Glomerular visceral epithelial cell (primary cell): ENCODE measurements at regions not wholly inside any gene's neighbourhood (a gene's known extent, or its start where the extent isn't known, plus 50 kb on each side); places are given as distances from the start of the nearest gene placed in this dataset.

Experiments used
- DNase-seq: peaks from one replicate; pipeline ENCODE4 v3.0.0-alpha.2; 2016; ENCODE audit errors: extremely low spot score

DNA sequence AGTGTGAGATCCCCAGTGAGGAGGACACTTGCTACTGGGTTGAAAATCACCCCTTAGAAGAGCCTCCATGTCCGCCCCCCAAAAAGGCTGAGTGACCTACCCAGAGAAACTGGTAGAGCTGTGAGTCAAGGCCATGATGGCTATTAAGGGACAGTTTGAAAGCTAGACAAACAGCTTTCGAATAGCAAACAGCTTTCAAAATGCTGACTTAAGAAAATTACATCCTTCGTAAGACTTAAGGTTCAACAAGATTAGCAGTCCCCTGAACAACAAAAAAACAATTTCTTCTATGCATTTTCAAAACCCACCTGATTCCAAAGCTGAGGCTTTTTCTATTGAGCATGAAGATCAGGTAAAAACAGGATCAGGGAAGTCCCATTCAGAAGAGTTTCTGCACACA lies 269.7 kb upstream of the SOX2 start:
- no peak for DNase-seq

DNA sequence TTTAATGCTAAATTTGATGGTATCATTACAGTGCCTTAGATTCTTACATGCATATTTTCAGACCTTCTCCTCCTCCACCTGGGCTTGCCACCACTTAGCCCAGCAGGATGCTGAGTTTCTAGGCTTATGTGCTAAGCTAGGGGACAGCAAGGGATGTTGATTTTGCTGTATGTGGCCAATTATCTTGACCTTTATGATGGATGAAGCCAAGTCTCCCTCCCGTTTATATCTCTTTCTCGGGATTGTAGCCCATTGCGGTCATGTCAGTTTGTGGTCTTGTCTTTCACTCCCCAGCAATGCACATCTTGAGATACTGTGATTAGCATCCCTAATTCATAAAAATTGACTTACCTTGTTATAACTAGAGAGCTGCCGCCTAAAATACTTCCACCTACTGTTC lies 278.7 kb upstream of the SOX2 start:
- no peak for DNase-seq

DNA sequence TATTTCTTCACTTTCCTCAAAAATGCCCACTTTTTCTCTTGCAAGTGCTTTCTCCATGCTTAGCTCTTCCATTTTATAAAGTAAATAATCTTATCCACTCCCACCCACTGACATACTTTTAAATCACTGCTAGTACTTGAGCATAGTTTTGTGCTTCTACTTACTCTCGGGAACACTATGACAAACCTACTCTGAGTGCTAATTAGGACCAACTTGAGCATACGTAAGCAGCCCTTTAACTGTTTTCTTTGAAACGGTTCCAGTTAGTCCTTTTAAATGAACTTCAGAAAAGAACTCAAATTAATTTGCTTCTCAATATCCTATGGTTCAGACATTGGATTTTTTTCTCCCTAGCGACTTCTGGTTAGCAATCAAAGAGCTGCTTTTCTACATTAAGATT lies 280.0 kb upstream of the SOX2 start:
- DNase-seq, result no peak

DNA sequence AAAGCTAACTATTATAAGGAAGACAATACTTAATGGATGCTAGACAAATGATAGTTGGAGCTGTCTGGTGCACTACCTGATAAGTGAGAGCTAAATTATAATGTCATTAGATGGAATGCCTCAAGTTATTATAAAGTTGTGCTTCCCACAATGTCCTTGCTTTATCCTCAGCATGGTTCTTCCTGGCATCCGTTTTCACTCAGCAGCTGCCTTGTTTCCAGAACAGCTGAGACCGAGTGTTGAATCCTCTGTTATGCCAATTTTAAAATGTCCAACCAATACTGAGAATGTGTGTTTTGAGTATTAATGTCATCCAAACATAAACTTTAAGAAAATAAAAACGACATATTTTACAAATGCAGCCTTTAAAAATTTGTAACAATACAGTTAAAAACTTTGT lies 286.7 kb upstream of the SOX2 start:
- DNase-seq, result no peak

DNA sequence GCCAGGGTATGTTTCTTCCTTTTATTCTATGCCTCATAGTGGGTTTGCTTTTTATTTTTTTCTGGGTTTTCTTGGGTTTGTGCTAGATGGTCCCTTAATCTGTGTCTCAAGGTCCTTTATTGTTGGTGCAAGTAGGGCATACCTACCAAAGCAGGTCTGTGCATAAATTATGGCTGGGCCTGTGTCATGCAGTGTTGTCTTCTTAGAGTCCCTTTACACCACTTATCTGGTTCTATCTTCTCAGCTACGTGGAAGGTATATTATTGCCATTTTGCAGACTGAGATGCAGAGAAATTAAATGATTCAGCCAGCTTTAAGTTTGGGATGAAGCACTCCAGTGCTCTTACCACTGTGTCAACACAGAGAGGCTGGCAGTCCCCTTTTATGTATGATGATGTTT lies 293.5 kb upstream of the SOX2 start:
- DNase-seq, result no peak

DNA sequence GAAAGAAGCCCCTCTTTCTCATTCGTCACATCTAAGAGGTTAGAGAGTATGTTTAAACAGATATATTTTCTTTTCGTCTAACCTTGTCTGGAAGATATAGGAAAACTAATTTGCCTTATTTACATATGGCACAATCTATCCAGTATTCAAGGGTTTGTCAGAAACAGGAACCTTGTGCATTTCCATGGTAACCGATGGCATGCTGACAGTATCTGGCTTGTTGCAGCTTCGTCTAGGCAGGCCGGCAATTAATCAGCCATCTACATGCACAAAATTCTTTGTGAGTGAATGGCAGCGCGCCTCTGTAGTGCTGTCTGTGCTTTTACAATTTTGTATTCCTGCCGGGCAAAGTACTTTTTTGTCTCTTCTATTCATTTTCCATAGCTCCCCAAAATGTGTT lies 294.0 kb upstream of the SOX2 start:
- no peak for DNase-seq

DNA sequence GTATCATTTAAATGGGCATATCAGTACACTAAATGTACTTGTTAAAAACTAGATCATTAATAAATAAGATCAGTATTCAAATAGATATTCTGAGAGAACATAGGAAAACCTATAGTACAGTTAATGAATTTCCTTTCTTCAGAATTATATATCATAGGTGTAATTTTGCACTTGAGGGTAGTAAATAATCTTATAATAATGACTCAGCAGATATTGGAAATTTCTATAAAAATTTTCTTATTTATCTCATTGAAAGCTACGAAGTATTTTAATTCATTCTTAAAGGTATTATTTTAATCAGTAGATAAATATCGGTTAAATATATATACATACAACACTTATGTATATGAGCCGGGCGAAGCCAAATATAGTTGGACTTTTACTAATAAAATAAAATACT lies 300.9 kb upstream of the SOX2 start:
- DNase-seq, result no peak

DNA sequence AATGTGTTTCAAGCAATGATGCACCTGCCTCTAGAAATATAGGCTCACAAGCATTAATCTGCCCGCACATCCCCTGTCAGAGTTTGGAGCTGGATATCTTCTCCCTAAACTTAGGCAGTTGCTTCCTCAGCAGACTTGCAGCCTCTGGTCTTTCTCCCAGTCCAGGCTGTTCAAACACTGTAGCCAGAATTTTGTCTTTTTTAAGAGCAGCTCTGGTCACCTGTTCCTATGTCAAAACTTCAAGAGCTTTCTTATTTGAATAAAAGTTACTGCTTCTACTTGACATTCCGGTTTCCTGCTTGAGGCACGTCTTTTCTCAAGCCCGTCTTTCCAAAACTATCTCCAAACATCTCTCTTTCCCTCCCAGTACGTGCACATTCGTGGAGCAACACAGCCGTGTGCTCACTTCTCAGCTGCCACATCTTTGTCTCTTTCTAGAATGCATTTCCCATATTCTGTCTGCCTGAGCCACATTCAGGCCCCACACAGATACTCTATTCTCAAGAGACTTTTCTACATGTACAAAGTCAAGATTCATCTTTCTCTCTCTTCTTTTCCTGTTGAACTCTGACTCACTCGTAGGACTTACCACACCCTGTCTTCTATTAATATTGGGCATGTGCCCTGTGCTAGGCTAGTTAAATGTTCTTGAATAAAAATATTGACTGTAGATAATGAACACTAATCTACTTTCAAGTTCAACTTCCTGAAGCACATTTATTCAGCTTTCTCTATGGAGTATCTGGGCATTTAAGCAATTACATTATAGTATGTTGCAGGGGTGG lies 307.7 kb upstream of the SOX2 start:
- no peak for DNase-seq

DNA sequence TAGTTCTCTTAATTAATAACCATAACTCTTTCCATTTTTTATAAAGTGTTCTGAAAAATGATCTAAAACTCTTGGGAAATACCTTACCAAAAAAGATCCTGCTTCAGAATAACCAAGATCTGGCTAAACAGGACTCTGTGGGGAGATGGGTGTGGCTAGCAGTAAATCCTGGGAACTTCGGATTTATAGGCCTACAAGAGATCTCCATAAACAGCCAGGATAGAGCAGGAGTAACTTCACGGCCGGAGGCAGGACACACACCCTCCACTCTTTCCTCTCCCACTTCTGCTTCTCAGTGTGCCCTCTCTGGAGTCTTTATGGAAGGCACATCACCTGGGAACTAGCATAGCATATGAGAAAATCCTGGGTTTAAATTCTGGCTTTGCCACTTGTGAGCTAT lies 309.4 kb upstream of the SOX2 start:
- DNase-seq, result no peak

DNA sequence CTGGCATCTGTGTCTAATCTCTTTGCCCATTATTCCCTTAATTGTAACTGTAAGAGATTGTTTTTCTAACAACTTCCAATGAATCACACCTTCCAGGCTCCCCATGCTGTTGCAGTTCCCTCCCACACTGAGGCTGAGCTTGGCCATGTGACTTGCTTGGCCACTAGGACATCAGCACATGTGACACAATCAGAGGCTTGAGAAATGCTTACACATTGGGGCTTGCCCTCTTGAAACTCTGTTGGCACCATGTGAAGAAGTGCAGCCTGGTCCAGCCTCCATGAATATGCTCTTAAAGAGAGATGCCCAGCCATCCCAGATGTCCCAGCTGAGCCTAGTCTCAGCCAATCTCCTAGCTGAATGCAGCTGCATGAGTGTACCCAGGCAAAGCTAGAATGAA lies 326.8 kb upstream of the SOX2 start:
- no peak for DNase-seq

DNA sequence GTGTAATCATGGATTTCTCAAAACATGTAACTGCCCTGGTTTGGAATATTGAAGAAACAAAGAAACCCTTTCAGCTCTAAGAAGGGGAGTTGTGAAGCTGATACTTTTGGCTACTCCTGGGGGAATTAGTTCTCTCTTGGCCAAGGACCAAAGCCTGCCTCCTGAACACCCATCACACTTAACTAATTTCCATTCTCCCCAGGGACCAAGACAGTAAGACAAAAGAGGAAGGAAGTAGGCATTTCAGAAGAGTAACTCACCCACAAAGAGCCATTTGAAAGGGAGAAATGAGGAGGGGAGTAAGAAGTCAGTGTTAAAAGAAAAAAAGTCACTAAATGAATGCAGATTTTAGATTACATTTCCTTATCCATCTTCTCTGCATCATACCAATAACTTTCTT lies 328.0 kb upstream of the SOX2 start:
- no peak for DNase-seq

DNA sequence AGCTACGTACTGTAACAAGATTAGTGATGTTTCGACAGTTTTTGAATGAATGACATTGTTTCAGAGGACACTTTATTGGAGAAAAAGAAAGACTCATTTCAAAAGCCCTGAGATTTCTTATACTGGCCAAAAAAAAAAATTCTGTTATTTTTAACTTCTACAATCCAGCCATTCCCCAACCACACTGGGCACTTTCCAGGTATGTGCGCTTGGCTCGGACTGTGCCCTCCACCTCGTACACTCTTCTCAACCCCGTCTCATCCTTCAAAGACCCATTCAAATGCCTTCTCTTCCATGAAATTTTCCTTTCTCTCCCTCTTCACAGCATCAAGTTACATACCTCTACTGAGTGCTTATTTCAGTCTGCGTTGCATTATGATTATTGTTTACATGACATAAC lies 328.5 kb upstream of the SOX2 start:
- DNase-seq, result no peak

DNA sequence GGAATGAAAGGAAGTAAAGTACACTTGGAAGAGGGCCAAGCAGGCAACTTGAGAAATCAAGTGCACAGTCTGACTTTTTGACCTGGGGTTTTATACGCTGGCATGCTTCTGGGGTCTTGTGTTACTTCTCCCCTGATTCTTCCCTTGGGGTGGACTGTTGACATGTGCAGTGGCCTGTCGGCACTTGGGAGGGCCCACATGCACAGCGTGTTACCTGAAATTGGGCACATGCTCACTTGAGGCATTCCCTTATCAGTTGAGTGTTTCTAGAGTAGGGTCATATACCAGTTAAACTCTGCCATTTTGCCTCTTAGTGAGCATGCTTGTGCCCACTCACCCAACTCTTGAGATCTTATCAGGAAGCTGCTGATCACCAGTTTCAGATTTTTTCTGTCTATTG lies 329.1 kb upstream of the SOX2 start:
- DNase-seq, result no peak

DNA sequence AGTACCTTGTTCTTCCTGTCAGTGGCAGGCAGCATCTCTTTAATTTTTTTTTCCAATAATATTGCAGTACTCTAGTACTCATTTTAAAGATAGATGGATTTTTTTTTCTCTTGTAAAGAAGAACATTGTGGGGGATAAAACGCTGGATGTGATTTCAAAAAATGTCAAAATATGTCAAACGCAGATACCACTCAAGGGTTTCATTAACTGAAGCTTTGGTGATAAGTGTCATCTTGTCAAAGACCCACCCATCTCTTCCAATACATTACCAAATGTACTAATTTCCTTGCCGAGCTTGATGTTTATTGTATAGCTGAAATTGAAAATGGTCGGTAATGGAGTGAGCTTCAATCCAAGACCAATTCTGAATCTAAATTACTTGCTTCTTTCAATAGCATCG lies 332.4 kb upstream of the SOX2 start:
- DNase-seq, result no peak

DNA sequence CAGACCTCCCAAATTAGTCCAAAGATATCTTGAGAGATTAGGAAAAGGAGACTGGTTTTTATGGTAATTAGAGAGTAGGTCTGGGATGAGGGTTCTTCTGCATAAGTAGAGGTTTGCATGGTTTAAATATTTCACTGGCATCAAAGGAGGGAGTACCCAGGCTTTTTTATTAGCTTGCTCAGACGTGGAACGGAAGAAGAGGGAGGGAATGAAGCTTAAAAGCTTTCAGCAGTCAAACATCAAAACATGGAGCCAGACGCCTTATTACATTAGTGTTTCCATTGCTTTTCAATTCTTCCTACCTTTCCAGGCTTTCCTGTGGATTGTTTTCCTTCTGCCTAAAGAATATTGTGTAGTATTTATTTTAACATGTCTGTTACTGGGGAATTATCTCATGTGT lies 342.1 kb upstream of the SOX2 start:
- DNase-seq, result no peak

DNA sequence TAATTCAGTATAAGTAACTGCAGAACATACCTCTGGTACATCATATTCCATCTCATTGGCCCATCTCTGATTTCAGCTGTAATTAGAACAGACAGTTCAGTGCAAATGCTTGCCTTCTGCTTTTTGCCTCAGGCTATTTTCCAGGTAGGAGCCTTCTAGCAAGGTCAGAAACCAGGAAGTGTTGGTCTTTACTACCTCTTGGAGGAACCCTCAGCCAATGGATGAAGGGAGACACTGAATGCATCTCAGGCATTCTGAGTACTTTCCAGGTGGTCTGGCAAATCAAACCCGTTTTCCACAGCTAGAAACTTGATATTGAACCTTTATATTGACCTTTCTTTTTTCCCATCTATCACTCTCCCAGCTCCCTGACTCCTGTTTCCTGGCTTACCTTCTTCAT lies 348.5 kb upstream of the SOX2 start:
- no peak for DNase-seq

DNA sequence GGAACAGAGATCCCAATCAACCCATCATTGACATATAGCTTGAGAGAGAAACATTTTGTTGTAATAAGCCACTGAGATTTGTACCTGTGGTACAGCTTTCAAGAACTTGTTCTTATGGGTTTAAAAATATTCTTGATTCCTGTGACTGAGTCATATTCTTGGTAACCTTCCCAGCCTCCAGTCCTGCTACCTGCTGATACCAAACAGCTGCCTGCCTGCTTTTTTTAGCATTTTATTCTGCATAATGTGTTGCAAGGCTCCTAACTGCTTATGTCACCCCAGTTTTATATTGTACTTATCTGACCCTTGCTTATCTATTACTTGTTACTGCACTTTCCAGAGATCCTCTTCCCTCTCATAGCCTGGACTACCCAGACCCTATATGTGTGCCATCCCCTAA lies 349.3 kb upstream of the SOX2 start:
- DNase-seq, result no peak

DNA sequence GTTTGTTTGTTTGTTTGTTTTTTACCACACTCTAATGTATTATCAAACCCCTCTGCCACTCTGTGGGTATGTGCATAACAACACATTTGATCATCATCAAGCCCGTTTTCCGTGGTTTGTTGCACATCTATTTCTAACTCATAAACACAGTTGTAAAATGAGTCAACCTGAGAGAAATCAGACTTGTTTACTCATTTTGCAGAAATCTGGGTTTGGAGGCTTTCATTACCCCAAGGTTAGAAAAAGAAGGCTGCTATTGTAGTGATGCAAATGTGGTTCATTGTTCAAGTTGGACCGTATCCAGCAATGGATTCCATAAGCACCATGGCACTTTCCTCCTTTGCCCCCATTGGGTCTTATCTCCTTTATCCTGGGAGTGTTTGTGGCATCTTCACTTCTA lies 353.2 kb upstream of the SOX2 start:
- no peak for DNase-seq

DNA sequence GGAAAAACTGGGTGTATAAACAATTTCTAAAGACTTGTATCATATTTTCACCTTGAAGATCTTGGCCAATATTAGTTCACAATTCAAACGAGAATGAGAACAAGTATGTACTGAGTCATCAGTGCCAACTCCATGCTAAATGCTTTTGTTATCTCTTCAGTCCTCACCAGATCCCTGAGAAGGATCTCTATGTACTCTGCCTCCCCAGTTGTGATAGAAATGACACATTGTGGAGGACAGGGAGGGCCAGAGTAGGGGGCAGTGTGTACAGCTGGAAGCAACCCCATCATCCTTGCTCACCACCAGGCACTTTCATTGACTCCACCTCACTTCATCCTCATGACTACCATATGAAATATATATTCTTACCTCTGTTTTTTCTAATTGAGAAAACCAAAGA lies 353.7 kb upstream of the SOX2 start:
- DNase-seq, result no peak

DNA sequence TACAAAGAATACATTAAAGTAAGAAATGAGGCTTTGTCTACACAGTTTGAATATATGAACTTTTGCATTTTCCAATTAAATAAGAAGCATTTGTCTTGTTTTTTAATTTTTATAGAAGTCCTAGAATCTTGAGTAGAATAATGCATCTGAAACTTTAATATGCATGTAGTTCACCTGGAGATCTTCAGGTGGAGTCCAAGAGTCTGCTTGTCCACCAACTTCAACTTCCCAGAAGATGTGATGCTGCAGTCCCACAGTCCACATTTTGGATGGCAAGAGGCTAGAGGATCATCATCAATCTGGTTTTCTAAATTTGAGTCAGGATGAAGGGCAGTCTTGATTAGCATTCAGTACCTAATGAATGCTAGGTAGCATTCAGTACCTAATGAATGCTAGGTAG lies 357.6 kb upstream of the SOX2 start:
- DNase-seq, result no peak

DNA sequence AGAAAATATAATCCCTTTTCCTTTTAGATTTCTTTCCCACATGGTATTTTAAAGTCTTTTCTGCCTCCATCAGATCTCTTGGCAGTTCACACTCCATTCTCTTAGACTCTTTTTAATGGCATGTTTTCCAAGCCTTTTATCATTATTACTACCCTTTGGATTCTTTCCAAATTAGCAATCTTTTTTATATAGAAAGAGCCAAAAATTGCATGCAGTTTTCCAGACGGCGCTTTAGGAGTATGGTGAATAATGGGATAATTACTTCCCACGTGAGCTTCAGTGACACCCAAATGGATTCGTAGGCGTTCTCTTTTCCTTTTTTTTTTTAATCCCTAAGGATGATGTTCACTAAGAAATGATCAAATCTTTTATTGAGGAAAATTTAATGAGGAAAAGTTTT lies 354.8 kb upstream of the DNAJC19 start:
- no peak for DNase-seq

DNA sequence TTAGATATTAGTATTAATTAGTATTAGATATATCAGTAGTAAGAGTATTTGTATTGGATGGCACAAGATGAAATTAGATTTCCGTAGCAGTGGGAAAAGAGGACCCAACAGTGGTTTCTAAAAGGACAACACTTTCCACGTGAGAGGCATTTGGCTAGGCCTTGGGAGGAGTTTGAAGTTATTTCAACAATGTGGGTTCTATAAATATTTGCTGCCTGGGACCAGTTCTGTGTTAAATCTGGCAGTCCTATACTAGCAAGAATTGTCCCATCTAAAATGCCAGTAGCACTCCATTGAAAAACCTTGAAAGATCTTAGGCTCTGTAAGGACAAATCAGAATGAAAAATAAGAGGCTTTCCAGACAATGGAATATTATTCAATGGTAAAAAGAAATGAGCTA lies 347.1 kb upstream of the DNAJC19 start:
- no peak for DNase-seq

DNA sequence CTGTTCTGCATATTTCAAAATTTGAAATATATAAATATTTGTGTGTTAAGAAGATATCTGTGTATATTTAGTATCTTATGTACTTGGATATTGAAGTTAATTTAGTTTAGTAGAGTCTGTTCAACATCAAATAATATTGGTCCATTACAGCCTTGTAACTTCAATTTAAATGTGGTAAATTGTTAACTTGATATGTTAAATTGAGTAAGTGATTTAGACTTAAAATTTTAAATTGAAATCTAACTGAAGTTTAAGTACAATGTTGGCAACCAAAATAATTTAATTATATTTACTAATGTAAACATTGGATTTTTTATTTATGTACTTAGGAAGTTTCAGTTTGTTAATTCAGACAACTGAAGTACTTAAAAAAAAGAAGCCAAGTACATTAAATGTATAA lies 343.9 kb upstream of the DNAJC19 start:
- DNase-seq, result no peak

DNA sequence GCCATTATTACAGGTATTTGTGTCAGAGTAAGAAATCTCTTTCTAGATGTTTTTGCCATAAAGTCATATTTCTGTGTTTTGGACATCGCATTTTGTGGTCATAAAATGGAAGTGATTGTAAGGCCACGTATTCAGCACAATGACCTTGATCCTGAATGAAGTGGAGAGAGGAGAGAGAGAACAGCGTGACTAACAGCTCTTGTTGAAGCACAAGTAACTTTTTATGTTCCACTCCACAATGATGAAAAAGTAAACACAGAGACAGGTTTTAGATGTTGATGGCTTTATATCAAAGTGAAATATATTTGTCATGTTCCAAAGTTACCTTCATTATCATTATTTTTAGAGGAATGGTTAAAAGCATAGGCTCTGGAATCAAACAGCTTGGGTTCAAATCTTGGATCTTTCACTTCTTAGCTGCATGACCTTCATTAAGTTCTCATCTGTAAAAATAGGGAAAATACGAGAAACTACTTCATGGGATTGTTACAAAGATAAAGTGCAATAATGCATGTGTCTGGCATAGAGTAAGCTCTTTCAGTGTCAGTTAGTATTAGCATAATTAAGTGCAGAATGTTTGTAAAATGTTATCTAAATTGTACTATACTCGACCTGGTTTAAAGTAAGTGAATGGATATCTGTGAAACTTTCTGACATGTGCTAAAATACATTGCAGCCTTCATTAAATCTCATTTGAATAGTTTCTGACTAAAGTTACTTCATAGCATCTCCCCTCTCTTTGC lies 341.5 kb upstream of the DNAJC19 start:
- no peak for DNase-seq
